ENCODE measurements at regions not wholly inside any gene's neighbourhood (a gene's known extent, or its start where the extent isn't known, plus 50 kb on each side); places are given as distances from the start of the nearest gene placed in this dataset.

DNA sequence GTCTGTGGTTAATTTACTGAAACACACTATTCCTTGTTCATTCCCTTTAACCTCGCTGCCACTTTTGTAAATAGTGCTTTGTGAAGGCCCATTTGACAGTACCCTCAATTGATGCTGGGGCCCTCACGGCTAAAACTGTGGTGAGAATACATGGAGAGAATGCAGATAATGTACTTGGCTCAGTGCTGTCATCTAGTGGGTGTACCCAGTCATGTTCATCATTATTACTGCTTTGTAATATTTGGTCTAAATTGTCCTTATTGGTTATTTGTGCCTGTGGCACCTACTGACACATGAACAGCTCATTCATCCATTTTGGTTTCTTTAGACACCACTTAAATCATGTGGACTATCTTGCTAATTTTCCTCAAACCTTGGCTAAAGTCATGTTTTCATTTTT lies 543.6 kb downstream of the EDEM1 start (continued):
- TF ChIP-seq, protein P1, sequence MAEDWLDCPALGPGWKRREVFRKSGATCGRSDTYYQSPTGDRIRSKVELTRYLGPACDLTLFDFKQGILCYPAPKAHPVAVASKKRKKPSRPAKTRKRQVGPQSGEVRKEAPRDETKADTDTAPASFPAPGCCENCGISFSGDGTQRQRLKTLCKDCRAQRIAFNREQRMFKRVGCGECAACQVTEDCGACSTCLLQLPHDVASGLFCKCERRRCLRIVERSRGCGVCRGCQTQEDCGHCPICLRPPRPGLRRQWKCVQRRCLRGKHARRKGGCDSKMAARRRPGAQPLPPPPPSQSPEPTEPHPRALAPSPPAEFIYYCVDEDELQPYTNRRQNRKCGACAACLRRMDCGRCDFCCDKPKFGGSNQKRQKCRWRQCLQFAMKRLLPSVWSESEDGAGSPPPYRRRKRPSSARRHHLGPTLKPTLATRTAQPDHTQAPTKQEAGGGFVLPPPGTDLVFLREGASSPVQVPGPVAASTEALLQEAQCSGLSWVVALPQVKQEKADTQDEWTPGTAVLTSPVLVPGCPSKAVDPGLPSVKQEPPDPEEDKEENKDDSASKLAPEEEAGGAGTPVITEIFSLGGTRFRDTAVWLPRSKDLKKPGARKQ (CRISPR knock-in tag; IDR thresholded peaks at IDR 0.05), result 0 out of 2 replicates have a peak, but pooled peaks have one; percentile 27
- TF ChIP-seq HDAC3 (IDR thresholded peaks at IDR 0.05; ENCODE audit: borderline replicate concordance, partially characterized antibody), result peak; percentile 34
- TF ChIP-seq, protein P2, sequence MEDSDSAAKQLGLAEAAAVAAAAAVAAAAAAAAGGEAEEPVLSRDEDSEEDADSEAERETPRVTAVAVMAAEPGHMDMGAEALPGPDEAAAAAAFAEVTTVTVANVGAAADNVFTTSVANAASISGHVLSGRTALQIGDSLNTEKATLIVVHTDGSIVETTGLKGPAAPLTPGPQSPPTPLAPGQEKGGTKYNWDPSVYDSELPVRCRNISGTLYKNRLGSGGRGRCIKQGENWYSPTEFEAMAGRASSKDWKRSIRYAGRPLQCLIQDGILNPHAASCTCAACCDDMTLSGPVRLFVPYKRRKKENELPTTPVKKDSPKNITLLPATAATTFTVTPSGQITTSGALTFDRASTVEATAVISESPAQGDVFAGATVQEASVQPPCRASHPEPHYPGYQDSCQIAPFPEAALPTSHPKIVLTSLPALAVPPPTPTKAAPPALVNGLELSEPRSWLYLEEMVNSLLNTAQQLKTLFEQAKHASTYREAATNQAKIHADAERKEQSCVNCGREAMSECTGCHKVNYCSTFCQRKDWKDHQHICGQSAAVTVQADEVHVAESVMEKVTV (CRISPR knock-in tag; IDR thresholded peaks at IDR 0.05), result peak; percentile 60
- TF ChIP-seq ARID2 (IDR thresholded peaks at IDR 0.05), result 0 out of 2 replicates have a peak, but pooled peaks have one; percentile 18

DNA sequence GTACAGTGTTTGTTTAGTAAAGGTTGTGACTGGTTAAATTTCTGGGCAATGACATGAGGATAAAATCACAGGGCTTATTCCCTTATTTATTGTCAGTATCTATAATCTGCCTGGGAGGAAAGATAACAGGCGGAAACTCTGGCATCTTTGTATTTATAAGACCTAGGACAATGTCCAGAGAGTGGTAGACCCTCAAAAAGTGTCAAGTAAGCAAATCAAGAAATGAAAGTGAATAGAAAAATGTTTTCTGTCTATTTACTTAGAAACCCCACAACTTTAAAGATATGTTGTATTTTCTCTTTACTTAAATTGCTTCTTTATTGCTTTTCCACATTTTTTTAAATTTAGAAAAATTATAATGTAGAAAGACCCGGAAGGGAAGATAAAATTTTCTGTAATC lies 544.6 kb downstream of the EDEM1 start:
- DNase-seq (ENCODE audit: extremely low read depth in 1 of 4, low spot score in 3 of 4) (no peak), FAIRE-seq (no peak), ATAC-seq (no peak)
- Histone ChIP-seq H3K4me2 (ENCODE audit: insufficient read depth, low read length) (no peak overlapping the region), H2AFZ (ENCODE audit: low read depth, low read length) (no peak overlapping the region), H3K9me1 (ENCODE audit: control insufficient read depth, insufficient read depth, low read length) (no peaks in the 10 kb centered on the region), H3K4me3 (no peak overlapping the region), H3K9me3 (replicated peaks; ENCODE audit: control insufficient read depth, insufficient read depth, low read depth, low read length) (no peaks in the 10 kb centered on the region), H4K20me1 (replicated peaks; ENCODE audit: control insufficient read depth, insufficient read depth, low read length) (no peaks in the 10 kb centered on the region), H3K27ac (ENCODE audit: extremely low read depth, low read depth, low read length) (no peak overlapping the region), H3K36me3 (ENCODE audit: control insufficient read depth, insufficient read depth, low read length) (no peaks in the 10 kb centered on the region), H3K27me3 (ENCODE audit: control insufficient read depth in 2 of 2, insufficient read depth in 2 of 2, low read length in 2 of 2) (no peaks in the 10 kb centered on the region), H3K9ac (ENCODE audit: insufficient read depth in 1 of 2, low read depth in 2 of 2, low read length in 2 of 2) (no peak overlapping the region), H3K4me1 (replicated peaks in 1 of 2; ENCODE audit: control insufficient read depth in 2 of 2, insufficient read depth in 2 of 2, low read length in 2 of 2) (no peaks in the 10 kb centered on the region; a peak in 3 of 5 replicates), H3K79me2 (ENCODE audit: control insufficient read depth, insufficient read depth, low read length) (no peaks in the 10 kb centered on the region)
- in situ Hi-C loops (cut with MboI), result no loop called here
- BruUV-seq (replicated peaks), result no TSS peak
- WGBS (ENCODE audit: insufficient coverage, low coverage, missing lambda C conversion rate), result 23% methylated on average over 2 of the region's 2 CpGs
- ChIA-PET CTCF (ENCODE audit: low intra/inter-chr PET ratio) (interaction anchor here (0.8 kb wide), 1 partner anchor 305 kb away, joined by 6 read pairs; no protein-coding TSS in a partner anchor), POLR2A (no interaction called here)
- intact Hi-C loops (cut with micrococcal nuclease), result loop anchor here (10.0 kb wide), 2 partner anchors 507 to 1077 kb away; no protein-coding TSS in a partner anchor
- TF ChIP-seq ZC3H11A (IDR thresholded peaks at IDR 0.05; ENCODE audit: low read depth, low read length), result no peak
- no peak for TF ChIP-seq NR4A1 (CRISPR knock-in tag; IDR thresholded peaks at IDR 0.05)
- TF ChIP-seq NR4A1 (tag; IDR thresholded peaks at IDR 0.05), result no peak
- TF ChIP-seq NFXL1 (CRISPR knock-in tag; IDR thresholded peaks at IDR 0.05), result no peak
- TF ChIP-seq ZNF76 (CRISPR knock-in tag; IDR thresholded peaks at IDR 0.05; ENCODE audit: borderline replicate concordance), result no peak
- no peak for TF ChIP-seq CTBP1 (IDR thresholded peaks at IDR 0.05; ENCODE audit: borderline replicate concordance)
- TF ChIP-seq ZNF282 (CRISPR knock-in tag; IDR thresholded peaks at IDR 0.05), result no peak
- no peak for TF ChIP-seq ZBTB1 (CRISPR knock-in tag; IDR thresholded peaks at IDR 0.05; ENCODE audit: borderline replicate concordance, low read depth)
- no peak for TF ChIP-seq ZNF77 (CRISPR knock-in tag; IDR thresholded peaks at IDR 0.05)
- TF ChIP-seq ZNF232 (CRISPR knock-in tag; IDR thresholded peaks at IDR 0.05), result no peak
- TF ChIP-seq, protein P3, sequence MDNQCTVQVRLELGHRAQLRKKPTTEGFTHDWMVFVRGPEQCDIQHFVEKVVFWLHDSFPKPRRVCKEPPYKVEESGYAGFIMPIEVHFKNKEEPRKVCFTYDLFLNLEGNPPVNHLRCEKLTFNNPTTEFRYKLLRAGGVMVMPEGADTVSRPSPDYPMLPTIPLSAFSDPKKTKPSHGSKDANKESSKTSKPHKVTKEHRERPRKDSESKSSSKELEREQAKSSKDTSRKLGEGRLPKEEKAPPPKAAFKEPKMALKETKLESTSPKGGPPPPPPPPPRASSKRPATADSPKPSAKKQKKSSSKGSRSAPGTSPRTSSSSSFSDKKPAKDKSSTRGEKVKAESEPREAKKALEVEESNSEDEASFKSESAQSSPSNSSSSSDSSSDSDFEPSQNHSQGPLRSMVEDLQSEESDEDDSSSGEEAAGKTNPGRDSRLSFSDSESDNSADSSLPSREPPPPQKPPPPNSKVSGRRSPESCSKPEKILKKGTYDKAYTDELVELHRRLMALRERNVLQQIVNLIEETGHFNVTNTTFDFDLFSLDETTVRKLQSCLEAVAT (IDR thresholded peaks at IDR 0.05), result no peak
- TF ChIP-seq C11orf30 (IDR thresholded peaks at IDR 0.05; ENCODE audit: low read depth), result peak; percentile 88
- no peak for TF ChIP-seq KLF16 (IDR thresholded peaks at IDR 0.05)
- TF ChIP-seq, protein P4, sequence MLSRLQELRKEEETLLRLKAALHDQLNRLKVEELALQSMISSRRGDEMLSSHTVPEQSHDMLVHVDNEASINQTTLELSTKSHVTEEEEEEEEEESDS (CRISPR knock-in tag; IDR thresholded peaks at IDR 0.05), result no peak
- no peak for TF ChIP-seq SMAD4 (CRISPR knock-in tag; conservative IDR thresholded peaks at IDR 0.05)
- TF ChIP-seq SMARCA4 (IDR thresholded peaks at IDR 0.05), result no peak
